KBM-7 (cell line): ENCODE measurements at regions not wholly inside any gene's neighbourhood (a gene's known extent, or its start where the extent isn't known, plus 50 kb on each side); places are given as distances from the start of the nearest gene placed in this dataset.

ENCODE experiments used
- DNase-seq: peaks from one replicate; pipeline ENCODE4 v3.0.0-alpha.2; 2015
- in situ Hi-C: fragments of 300-500 bp; cut with MboI; formaldehyde crosslinking; loops from 2 replicates; pipeline ENCODE4 v1.14.3; 2020; ENCODE audit warnings: low sequenced_read_pairs, low pct_unique_long_range_greater_than_20kb, mixed read lengths

DNA sequence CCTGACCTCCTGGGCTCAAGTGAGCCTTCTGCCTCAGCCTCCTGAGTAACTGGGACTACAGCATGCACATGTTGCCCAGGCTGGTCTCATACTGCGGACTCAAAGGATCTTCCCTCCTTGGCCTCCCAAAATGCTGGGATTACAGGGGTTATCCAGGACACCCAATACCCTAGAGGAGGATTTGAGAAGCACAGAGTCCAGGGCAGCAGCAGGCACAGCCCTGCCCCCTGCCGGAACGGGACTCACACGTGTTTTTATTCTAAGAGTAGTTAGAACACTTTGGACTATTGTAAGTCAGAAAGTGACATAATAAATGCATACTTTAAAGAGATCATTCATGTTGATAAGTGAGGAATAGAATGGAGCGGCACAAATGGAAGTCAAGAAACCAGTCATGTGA lies 80.2 kb downstream of the C6orf118 start:
- DNase-seq = no peak
- in situ Hi-C loops = no loop called here

DNA sequence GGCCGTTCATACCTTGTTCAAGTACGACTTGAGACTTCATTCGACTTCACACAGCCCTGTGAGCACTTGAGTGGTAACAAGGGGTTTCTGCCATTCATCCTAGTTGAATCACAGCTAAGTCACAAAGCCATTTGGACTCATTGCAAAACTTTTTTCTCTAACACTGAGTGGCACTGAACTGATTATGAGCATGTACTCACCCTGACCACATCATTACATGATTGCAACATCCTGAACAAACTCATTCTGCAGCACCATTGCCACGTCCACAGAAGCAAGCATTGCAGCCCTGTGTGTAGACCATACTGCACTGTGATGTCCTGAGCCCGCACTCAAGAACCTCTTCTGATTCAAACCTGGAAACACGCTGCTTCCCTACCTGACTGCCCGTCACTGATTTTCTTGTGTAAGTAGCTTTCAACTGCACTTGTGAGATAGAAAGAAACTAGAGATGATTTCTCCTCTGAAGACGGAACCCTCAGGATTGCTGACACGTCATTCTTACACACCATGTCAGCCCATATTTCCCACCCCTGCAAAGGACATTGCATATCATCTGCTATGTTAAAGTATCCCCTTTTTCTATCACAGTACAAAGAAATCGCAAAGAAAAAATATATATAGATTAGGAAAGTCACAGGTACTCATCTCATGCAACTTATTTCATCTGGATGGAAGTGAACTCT lies 81.6 kb downstream of the C6orf118 start:
- in situ Hi-C loops = no loop called here
- no peak for DNase-seq

DNA sequence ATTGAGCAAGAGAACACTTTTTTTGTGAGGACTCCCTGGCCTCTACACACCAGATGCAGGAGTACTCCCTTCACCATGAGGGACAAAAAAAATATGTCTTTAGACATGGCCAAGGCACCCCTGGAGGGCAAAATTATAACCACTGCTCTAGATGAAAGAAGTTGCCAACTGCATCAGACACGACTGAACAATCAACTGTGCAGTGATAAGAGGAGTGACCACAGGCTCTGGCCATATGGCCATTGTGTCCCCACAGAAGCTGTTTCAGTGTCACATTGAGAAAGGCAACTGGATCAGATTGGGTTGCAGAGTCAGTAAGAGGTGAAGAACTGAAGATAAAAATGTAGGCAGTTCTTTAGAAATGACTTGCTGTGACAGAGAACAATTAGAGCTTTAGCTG lies 85.7 kb downstream of the C6orf118 start:
- DNase-seq = no peak
- in situ Hi-C loops = no loop called here

DNA sequence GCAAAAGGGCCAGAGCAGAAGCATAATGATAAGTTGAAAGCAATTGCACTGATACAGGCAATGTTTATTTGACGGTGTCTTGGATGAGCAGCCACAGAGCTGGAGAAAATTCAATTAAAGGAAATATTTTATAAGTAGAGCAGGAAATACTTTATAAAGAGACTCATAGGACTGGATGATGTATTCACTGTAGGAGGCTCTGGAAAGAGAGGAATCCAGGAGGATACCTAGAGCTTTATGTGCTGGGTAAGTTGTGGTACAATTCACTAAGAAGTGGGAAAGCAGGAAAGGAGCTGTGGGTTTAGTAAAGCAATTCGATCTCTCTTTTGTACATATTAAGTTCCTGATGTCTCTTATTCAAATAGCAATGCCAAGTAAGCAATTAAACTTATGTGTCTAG lies 86.3 kb downstream of the C6orf118 start:
- in situ Hi-C loops = no loop called here
- no peak for DNase-seq

DNA sequence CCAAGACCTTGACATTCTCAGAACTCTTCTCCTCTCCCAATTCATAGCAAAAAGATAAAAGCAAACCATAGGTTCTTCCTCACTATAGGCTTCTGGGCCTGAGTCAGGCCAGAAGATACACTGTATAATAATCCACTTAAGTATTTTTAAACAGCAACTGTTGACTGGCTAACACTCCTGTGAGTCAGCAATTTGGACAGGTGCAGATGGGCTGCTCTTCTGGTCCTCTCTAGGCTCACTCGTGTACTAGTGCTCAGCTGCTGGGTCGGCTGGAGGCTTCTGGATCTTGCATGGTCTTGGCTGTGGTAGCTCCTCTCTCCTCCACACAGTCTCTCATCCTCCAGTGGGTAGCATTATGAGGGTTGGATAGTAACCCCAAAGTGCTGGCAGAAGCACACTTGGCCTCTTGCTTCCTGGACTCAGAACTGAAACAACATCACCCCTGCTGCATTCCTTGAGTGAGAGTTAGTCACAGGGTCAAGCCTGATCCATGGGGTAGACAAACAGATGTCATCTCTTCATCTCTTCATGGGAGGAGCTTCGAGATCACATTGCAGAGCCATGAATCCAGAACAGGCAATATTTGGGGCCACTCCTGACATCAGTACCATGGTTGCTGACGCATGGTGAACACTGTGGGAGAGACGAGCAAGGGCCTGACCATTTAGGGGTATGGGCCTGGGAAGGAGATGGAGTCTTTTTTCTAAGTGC lies 86.9 kb downstream of the C6orf118 start:
- in situ Hi-C loops = no loop called here
- DNase-seq = no peak

DNA sequence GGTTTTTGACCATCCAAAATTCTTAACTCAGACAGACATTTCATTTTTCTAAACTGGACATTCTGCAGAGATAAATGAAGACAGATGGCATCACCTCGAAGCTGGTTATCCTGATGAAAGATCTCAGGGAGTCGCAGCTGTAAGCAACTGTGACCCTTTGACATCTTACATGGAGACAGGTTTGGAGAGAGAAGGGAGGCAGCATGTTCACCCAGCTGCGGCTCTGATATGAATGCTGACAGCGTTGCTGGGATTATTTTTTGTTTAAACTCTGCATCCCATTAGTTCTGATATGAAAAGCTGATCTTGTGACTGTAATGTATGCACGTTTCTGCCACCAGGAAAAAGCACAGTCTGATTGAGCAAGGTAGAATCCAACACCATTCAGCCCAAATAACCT lies 89.4 kb downstream of the C6orf118 start:
- DNase-seq = no peak
- in situ Hi-C loops = no loop called here

DNA sequence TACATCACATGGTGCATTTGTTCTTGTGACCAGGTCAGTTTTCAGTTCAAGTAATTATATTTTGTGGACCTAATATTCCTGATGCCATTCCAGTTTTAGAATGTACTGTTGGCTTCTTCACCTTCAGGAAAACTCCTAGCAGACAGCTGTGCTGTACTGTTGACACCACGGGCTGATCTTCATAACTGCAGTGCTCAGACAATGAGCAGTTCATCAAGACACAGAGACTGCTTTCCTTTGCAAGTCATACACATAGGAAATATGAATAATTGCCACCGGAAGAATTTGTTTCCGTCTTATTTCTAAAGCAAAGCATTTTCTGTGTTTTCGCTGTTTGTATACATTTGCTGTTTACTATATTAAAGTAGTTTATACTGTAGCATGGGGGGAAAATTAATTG lies 89.8 kb downstream of the C6orf118 start:
- DNase-seq = no peak
- in situ Hi-C loops = no loop called here

DNA sequence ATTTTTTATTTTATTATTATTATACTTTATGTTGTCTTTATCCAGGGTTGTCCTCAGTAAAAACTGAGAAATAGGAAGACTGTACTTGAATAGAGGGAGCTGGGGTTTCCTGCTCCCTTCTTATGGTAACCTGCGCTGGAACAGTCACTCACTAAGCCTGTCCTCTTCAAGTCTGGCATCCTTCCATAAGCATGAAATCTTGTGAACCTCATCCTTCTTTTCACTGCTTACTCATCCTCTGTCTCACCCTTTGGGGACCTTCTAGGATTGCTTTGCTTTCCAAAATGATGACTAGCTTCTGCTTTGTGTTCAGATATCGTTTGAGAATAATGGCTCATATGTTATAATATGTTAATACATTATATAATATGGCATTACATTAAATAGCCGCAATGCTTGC lies 90.6 kb downstream of the C6orf118 start:
- in situ Hi-C loops = no loop called here
- DNase-seq = no peak

DNA sequence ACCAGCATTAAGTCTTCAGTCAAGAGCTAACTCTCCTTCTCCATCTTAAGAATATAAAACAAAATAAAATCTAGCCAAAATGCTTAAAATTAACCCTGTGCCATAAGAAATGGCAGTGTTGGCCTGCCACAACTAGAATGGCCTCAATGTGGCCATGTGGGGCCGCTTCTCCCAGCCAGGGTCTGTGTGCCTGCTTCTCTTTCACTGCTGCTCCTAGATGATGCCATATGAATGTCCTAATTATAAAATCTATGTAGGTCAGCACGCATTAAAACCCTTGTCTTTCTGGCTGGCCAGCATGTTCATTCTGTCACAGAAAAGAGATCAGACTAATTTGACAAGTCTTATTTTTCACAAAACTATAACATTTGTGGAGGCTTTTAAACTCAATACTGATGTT lies 102.6 kb downstream of the C6orf118 start:
- in situ Hi-C loops = no loop called here
- DNase-seq = no peak

DNA sequence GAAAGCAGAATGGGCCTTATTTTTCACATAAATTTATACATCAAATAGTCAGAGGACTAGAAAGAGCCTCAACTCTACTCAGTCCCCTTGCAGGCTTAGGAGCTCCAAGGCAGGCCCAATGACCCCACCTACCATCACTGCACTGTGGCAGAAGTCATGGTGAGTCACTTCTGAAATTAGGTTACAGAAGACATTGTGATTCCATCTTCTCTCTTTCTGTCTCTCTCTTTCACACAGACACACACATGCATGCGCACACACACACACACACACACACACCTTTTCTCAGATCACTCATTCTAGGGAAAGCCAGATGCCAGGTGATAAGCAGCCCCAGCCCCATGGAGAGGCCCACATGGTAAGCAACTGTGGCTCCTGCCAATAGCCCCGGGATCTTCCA lies 103.8 kb downstream of the C6orf118 start:
- in situ Hi-C loops = no loop called here
- DNase-seq = no peak

DNA sequence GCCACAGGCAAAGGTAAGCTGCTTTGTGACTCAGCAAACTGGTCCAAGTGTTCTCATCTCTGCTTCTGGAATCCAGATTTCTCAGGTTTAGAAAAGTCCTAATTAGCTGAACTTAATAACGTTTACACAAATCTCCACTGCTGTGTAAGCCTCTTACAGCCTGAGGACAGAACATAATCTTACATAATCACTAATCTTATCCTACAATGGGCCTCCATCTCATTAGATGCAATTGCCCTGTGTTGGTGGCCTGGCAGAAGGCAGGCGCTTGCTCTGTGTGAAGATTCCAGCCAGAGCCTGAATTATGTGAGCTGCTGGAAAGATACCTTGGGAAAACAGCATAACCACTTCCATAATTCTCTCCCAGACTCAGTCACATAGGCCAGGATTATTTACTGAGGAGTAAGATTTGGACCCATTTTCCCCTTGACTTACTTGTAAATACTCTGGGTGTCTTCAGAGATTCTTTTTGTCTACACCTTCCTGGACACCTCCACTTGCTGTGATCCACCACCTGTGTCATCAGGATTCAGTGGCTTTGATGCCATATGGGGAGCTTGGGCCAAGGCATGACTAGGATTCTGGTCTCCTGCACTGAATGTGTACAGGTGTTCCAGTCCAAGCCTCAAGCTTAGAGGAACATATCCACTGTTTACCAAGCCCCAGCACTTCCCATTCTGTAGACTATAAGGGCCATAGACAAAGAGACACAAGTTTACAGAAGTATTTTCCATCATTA lies 104.4 kb downstream of the C6orf118 start:
- in situ Hi-C loops = no loop called here
- no peak for DNase-seq

DNA sequence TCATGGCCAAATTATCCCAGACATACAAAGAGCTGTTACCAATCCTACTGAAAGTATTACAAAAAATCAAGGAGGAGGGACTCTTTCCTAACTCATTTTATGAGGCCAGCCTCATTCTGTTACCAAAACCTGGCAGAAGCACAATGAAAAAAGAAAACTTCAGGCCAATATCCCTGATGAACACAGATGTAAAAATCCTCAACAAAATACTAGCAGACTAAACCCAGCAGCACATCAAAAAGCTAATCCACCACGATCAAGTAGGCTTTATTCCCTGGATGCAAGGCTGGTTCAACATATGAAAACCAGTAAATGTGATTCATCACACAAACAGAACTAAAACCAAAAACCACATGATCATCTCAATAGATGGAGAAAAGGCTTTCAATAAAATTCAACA lies 109.2 kb downstream of the C6orf118 start:
- in situ Hi-C loops = no loop called here
- DNase-seq = no peak

DNA sequence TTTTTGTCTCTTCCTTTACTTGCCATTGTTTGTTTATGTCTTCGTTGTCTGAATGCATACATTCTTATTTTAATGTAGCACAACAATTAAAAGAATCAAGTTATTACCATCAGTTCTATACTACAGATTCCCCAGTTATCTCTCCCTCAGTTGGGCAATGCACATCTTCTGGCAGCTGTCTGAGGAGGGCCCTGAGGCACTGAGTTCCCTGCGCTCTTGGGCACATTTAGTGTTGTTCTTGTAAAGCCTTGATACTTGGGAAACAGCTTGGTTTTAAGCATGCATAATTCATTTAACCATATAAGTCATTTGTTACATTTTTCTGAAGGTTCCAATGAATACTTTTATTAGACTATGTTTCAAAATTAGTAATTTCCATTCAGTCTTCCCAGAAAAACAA lies 117.9 kb downstream of the C6orf118 start:
- no peak for DNase-seq
- in situ Hi-C loops = no loop called here

DNA sequence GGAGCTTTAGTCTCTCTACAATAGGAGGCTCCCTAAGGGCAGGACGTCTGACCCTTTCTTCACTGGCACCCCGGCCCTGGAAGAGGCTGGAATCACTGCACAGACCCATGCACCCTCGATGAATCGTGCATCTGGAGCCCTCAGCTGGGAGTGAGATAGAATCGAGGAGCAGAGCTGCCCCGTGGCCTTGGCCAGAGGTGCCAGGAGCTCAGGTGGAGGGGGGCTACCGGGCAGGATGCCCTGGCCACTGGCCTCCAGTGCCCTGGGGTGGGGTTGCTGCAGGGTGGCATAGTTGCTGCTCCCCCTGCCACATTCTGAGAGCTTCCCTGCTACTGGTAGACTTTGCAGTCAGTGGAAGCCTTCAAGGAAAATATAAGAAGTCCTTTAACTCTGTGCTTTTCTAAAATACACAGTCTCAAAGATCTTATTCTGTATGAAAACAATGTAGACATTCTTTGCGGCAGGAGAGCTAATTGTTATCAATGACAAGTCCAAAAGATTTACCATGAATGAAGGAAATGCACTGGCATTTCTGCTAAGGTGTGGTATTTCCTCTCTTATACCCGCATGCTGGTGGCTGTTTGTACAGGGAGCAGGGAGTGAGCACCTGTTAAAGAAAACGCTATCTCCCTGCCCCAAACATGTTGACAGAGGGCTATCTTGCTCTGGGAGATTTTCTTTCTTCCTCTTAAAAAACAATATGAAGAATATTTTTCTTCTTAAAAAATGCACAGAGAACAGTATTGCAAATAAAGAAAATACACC lies 122.8 kb downstream of the C6orf118 start:
- DNase-seq = no peak
- in situ Hi-C loops = no loop called here

DNA sequence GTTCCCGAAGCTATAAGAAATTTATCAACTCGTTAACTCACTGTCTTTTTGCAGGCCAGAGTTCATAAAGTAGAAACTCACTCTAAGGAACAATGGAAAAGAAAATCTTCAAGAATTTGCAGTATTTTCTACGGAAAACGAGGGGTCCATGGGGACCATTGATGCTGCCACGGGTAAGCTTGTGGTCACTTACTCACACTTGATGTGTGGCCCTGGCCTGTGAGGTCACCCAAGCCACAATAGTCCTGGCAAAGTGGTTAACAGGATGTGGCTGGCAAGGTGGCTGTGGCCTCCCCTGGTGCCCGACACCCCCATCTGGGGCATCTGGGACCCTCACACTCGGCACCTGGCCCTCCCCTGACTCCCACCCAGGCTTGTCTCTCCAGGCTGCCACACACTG lies 123.4 kb downstream of the C6orf118 start:
- no peak for DNase-seq
- in situ Hi-C loops = no loop called here

DNA sequence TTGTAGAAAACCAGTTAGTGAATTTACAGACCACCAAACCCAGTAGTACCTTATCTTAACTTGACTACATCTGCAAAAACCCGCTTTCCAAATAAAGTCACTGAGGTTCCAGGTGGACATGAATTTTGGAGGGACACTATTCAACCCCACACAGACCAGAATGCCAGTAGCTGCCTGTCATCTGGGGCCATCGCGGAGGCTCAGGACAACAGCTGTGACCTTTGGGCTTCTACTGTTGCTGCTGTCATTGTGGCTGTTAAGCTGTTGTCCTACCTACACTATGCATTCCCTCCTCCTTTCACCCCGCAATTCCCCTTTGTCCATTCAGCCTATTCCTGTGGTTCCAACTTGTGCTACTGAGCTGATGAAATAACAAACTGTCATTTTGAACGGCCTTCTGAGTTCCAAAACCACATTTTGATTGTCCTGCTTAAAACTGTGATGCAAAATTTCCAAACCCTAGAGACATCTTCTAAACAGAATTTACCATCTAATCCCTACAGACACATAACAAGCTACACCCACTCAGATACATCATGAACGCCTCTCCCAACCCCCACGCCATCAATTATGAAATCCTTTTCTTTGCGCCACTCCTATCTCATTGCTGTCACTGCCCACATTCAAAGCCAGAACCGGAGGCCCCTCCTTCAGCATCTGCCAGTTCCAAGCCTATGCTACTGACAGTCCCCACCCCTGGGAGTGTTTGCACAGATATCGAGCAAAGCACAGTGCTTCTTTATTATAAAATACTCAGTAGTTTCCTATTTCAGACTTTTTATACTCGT lies 125.0 kb downstream of the C6orf118 start:
- in situ Hi-C loops = no loop called here
- DNase-seq = no peak

DNA sequence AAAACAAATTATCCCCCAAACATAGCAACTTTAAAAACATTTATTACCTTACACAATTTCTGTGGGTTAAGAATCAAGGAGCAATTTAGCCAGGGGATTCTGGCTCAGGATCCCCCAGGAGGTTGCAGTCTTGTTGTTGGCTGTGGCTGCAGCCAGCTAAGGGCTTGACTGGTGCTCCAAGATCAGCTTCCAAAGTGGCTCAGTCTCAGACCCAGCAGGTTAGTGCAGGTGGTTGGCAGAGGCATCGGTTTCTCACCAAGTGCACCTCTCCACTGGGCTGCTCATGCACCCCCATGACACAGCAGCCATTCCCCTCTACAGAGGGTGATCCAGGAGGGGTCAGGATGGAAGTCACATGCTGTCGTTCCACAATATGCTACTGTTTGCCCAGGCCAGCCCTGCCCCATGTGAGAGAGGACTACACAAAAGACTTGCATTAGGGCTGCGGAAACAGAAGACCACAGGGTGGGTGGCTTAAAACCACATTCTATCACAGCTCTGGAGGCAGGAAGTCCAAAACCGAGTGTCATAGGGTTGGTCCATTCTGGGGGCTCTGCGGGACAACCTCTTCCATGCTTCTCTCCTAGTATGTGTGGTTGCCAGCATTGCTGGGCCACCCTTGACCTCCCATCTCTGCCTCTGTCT lies 125.8 kb downstream of the C6orf118 start:
- DNase-seq = no peak
- in situ Hi-C loops = no loop called here

DNA sequence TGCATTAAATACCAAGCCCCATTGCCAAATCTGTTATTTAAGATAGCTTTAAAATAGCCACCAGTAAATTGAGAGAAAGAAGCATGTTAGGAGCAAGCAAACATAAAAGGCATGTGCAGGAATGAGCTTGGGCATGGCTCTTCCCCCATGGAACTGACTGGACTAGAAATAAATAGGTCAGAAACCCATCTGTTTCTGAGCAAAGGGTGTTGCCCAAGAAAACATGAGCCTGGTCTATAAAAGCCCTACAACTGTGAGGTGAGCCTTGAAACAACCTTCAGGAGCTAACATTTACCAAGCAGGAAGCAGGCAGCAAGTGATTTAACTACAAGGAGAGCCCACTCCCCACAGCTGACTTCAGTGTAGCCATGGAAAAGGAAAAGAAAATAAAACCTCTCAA lies 126.3 kb downstream of the C6orf118 start:
- no peak for DNase-seq
- in situ Hi-C loops = no loop called here
